GM19438 (cell line): ENCODE measurements at regions not wholly inside any gene's neighbourhood (a gene's known extent, or its start where the extent isn't known, plus 50 kb on each side); places are given as distances from the start of the nearest gene placed in this dataset.

Experiments
- ATAC-seq: cut with Tn5 transposase; IDR thresholded peaks from one replicate; pipeline ENCODE4 v1.9.1; 2021; ENCODE audit warnings: low read depth; ENCODE audit not compliant: unreplicated experiment

- no peak for ATAC-seq
Observed at GRCh38 chr6:43940071-43940392, 170.0 kb downstream of the VEGFA start.

- ATAC-seq: no peak
Observed at GRCh38 chr6:43939281-43940070, 169.5 kb downstream of the VEGFA start.

GRCh38 chr6:43938178-43939105, 168.4 kb downstream of the VEGFA start:
- no peak for ATAC-seq

- no peak for ATAC-seq
Observed at GRCh38 chr6:43937236-43938177, 167.5 kb downstream of the VEGFA start.

GRCh38 chr6:43936476-43936875, 166.5 kb downstream of the VEGFA start:
- ATAC-seq: no peak

GRCh38 chr6:43935921-43936439, 166.0 kb downstream of the VEGFA start:
- ATAC-seq: no peak

- ATAC-seq: no peak
Observed at GRCh38 chr6:43934803-43935602, 165.0 kb downstream of the VEGFA start.

- no peak for ATAC-seq
Observed at GRCh38 chr6:43934183-43934802, 164.3 kb downstream of the VEGFA start.

GRCh38 chr6:43933148-43933885, 163.3 kb downstream of the VEGFA start:
- no peak for ATAC-seq

GRCh38 chr6:43932259-43933147, 162.5 kb downstream of the VEGFA start:
- ATAC-seq: no peak

- no peak for ATAC-seq
Observed at GRCh38 chr6:43931201-43931600, 161.2 kb downstream of the VEGFA start.

GRCh38 chr6:43930440-43931154, 160.6 kb downstream of the VEGFA start:
- no peak for ATAC-seq

GRCh38 chr6:43929511-43929910, 159.5 kb downstream of the VEGFA start:
- no peak for ATAC-seq

GRCh38 chr6:43927532-43928210, 157.7 kb downstream of the VEGFA start:
- no peak for ATAC-seq

- ATAC-seq: no peak
Observed at GRCh38 chr6:43926634-43927531, 156.9 kb downstream of the VEGFA start.
